Liver (tissue), 8 donors: ENCODE measurements at regions not wholly inside any gene's neighbourhood (a gene's known extent, or its start where the extent isn't known, plus 50 kb on each side); places are given as distances from the start of the nearest gene placed in this dataset.

Experiments
- DNase-seq: peaks from one replicate; pipeline ENCODE4 v3.0.0-alpha.2; 2017; ENCODE audit warnings: low spot score
- H3K27ac ChIP-seq, 2 donors: one replicate each; pipeline ENCODE4 v1.7.0; 2013; ENCODE audit warnings: inconsistent platforms in 2 of 2, low read length in 2 of 2, control low read depth in 1 of 2, low read depth in 1 of 2, mild to moderate bottlenecking in 1 of 2
- H3K27me3 ChIP-seq, 4 donors: one replicate each; pipeline versions ENCODE4 v1.6.1 to v1.7.0; 2013; ENCODE audit warnings: low read length in 3 of 4, inconsistent platforms in 1 of 4, mild to moderate bottlenecking in 1 of 4, moderate library complexity in 1 of 4; ENCODE audit not compliant: control insufficient read depth in 4 of 4, insufficient read depth in 4 of 4
- H3K36me3 ChIP-seq, 4 donors: one replicate each; pipeline versions ENCODE4 v1.6.1 to v1.7.0; 2013; ENCODE audit warnings: low read length in 3 of 4, mild to moderate bottlenecking in 3 of 4, low read depth in 1 of 4, moderate library complexity in 1 of 4; ENCODE audit not compliant: control insufficient read depth in 4 of 4, insufficient read depth in 3 of 4
- H3K4me1 ChIP-seq, 4 donors: one replicate each; pipeline versions ENCODE4 v1.6.1 to v1.7.0; 2013; ENCODE audit warnings: low read length in 3 of 4, mild to moderate bottlenecking in 3 of 4, moderate library complexity in 1 of 4; ENCODE audit not compliant: control insufficient read depth in 4 of 4, insufficient read depth in 4 of 4
- H3K4me3 ChIP-seq, 3 donors: one replicate each; pipeline versions ENCODE4 v1.6.1 to v1.7.0; 2013; ENCODE audit warnings: low read length in 3 of 3, control low read depth in 1 of 3, low read depth in 1 of 3, mild to moderate bottlenecking in 1 of 3
- H3K9ac ChIP-seq, 2 donors: one replicate each; pipeline ENCODE4 v1.7.0; 2013; ENCODE audit warnings: low read length in 2 of 2, mild to moderate bottlenecking in 2 of 2, moderate library complexity in 2 of 2, control low read depth in 1 of 2, low read depth in 1 of 2
- H3K9me3 ChIP-seq, 4 donors: one replicate each; pipeline versions ENCODE4 v1.6.1 to v1.7.0; 2013; ENCODE audit warnings: low read length in 3 of 4; ENCODE audit not compliant: control insufficient read depth in 4 of 4
- EGR1 ChIP-seq, 2 donors: IDR thresholded peaks; 2 replicates each; pipeline ENCODE4 v1.6.1; 2016 to 2018; ENCODE audit warnings: antibody characterized with exemption in 2 of 2, low read depth in 2 of 2
- FOXA1 ChIP-seq: IDR thresholded peaks from 2 replicates; pipeline ENCODE4 v1.6.1; 2016; ENCODE audit warnings: antibody characterized with exemption
- FOXA2 ChIP-seq: IDR thresholded peaks from 2 replicates; pipeline ENCODE4 v1.6.1; 2016; ENCODE audit warnings: antibody characterized with exemption
- GABPA ChIP-seq, 2 donors: IDR thresholded peaks in 1 of 2; conservative IDR thresholded peaks in 1 of 2; 2 replicates each; pipeline ENCODE4 v1.6.1; 2016; ENCODE audit warnings: antibody characterized with exemption in 2 of 2, mild to moderate bottlenecking in 1 of 2, moderate library complexity in 1 of 2
- HNF4A ChIP-seq, 2 donors: conservative IDR thresholded peaks; 2 replicates each; pipeline ENCODE4 v1.6.1; 2016; ENCODE audit warnings: antibody characterized with exemption in 2 of 2, mild to moderate bottlenecking in 2 of 2
- HNF4G ChIP-seq: IDR thresholded peaks from 2 replicates; pipeline ENCODE4 v1.6.1; 2016; ENCODE audit warnings: antibody characterized with exemption
- JUND ChIP-seq, 2 donors: IDR thresholded peaks; 2 replicates each; pipeline ENCODE4 v1.6.1; 2016; ENCODE audit warnings: antibody characterized with exemption in 2 of 2
- NR2F2 ChIP-seq: IDR thresholded peaks from 2 replicates; pipeline ENCODE4 v1.6.1; 2016; ENCODE audit warnings: antibody characterized with exemption
- RAD21 ChIP-seq, 2 donors: IDR thresholded peaks; 2 replicates each; pipeline ENCODE4 v1.6.1; 2016; ENCODE audit warnings: antibody characterized with exemption in 2 of 2, mild to moderate bottlenecking in 2 of 2
- RXRA ChIP-seq, 2 donors: IDR thresholded peaks; 2 replicates each; pipeline ENCODE4 v1.6.1; 2017 to 2018; ENCODE audit warnings: antibody characterized with exemption in 2 of 2, mild to moderate bottlenecking in 1 of 2
- SP1 ChIP-seq: IDR thresholded peaks from 2 replicates; pipeline ENCODE4 v1.6.1; 2018; ENCODE audit warnings: antibody characterized with exemption, mild to moderate bottlenecking
- TAF1 ChIP-seq: conservative IDR thresholded peaks from 2 replicates; pipeline ENCODE4 v1.6.1; 2016; ENCODE audit warnings: antibody characterized with exemption, mild to moderate bottlenecking
- YY1 ChIP-seq: IDR thresholded peaks from 2 replicates; pipeline ENCODE4 v1.6.1; 2016; ENCODE audit warnings: antibody characterized with exemption, mild to moderate bottlenecking
- WGBS: extraction: QIAGEN DNeasy Blood & Tissue Kit; methylation state at CpG from one replicate; pipeline ENCODE4 v1.1.7; 2013; 5-methylcytosine and 5-hydroxymethylcytosine counted together
- TF ChIP-seq, protein P1 (sequence below): IDR thresholded peaks from 2 replicates; pipeline ENCODE4 v1.6.1; 2016; ENCODE audit warnings: antibody characterized with exemption
- TF ChIP-seq, protein P2 (sequence below): IDR thresholded peaks from 2 replicates; pipeline ENCODE4 v1.6.1; 2016; ENCODE audit warnings: antibody characterized with exemption, mild to moderate bottlenecking
- TF ChIP-seq, protein P3 (sequence below): IDR thresholded peaks from 2 replicates; pipeline ENCODE4 v1.6.1; 2016; ENCODE audit warnings: antibody characterized with exemption
- TF ChIP-seq, protein P4 (sequence below): IDR thresholded peaks from 2 replicates; pipeline ENCODE4 v1.6.1; 2016; ENCODE audit warnings: antibody characterized with exemption
- TF ChIP-seq, protein P5 (sequence below): fragments of 150-350 bp; IDR thresholded peaks from 2 replicates; pipeline ENCODE4 v1.5.1; 2017; ENCODE audit warnings: improper control_type of control experiment, low read depth, low read length; ENCODE audit not compliant: missing input control
- donor health status: healthy.
- donor health status: healthy.
- donor health status: healthy.
- donor health status: healthy.
- donor health status: healthy.

DNA sequence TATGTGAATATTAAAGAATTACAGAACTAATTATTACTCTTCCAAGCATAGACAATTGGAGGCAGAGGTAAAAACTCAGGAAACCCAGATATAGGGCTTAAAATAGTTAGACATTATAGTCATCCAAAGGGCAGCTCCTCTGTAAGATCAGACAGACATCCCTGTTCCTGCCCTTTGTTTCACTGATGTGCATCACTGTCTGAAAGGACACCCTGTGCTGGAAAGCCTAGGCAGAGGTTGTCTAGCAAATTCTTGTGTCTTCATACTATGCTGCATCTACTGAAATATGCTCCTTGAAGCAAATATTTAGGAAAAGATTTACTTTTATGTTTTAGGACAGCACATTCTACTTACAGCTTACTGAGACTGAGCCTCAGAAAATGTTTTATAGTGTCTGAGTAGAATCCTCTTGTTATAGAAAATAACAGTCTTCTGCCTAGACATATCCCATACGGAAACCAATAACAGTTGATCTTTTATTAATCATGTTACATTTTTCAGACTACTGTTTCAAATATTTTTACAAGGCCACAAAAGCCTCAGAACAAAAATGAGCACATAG, 977.3 kb upstream of the CDH2 start:
- Histone ChIP-seq H3K4me3 (no peak overlapping the region), H3K9me3 (no peaks in the 10 kb centered on the region), H3K27me3 (no peaks in the 10 kb centered on the region), H3K9ac (no peak overlapping the region), H3K36me3 (no peaks in the 10 kb centered on the region), H3K4me1 (no peaks in the 10 kb centered on the region), H3K27ac (no peak overlapping the region)
- no peak for DNase-seq
- TF ChIP-seq EGR1 (IDR thresholded peaks at IDR 0.05; ENCODE audit: low read depth in 2 of 2) (no peak), JUND (IDR thresholded peaks at IDR 0.05) (no peak), HNF4A (conservative IDR thresholded peaks at IDR 0.05) (no peak), SP1 (no peak), YY1 (no peak), HNF4G (no peak), RXRA (IDR thresholded peaks at IDR 0.05) (no peak), RAD21 (IDR thresholded peaks at IDR 0.05) (no peak), FOXA2 (no peak), FOXA1 (no peak), GABPA (IDR thresholded peaks at IDR 0.05 in 1 of 2, conservative IDR thresholded peaks at IDR 0.05 in 1 of 2) (no peak), TAF1 (no peak), NR2F2 (no peak)
- TF ChIP-seq, protein P1, sequence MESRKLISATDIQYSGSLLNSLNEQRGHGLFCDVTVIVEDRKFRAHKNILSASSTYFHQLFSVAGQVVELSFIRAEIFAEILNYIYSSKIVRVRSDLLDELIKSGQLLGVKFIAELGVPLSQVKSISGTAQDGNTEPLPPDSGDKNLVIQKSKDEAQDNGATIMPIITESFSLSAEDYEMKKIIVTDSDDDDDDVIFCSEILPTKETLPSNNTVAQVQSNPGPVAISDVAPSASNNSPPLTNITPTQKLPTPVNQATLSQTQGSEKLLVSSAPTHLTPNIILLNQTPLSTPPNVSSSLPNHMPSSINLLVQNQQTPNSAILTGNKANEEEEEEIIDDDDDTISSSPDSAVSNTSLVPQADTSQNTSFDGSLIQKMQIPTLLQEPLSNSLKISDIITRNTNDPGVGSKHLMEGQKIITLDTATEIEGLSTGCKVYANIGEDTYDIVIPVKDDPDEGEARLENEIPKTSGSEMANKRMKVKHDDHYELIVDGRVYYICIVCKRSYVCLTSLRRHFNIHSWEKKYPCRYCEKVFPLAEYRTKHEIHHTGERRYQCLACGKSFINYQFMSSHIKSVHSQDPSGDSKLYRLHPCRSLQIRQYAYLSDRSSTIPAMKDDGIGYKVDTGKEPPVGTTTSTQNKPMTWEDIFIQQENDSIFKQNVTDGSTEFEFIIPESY: no peak
- TF ChIP-seq, protein P2, sequence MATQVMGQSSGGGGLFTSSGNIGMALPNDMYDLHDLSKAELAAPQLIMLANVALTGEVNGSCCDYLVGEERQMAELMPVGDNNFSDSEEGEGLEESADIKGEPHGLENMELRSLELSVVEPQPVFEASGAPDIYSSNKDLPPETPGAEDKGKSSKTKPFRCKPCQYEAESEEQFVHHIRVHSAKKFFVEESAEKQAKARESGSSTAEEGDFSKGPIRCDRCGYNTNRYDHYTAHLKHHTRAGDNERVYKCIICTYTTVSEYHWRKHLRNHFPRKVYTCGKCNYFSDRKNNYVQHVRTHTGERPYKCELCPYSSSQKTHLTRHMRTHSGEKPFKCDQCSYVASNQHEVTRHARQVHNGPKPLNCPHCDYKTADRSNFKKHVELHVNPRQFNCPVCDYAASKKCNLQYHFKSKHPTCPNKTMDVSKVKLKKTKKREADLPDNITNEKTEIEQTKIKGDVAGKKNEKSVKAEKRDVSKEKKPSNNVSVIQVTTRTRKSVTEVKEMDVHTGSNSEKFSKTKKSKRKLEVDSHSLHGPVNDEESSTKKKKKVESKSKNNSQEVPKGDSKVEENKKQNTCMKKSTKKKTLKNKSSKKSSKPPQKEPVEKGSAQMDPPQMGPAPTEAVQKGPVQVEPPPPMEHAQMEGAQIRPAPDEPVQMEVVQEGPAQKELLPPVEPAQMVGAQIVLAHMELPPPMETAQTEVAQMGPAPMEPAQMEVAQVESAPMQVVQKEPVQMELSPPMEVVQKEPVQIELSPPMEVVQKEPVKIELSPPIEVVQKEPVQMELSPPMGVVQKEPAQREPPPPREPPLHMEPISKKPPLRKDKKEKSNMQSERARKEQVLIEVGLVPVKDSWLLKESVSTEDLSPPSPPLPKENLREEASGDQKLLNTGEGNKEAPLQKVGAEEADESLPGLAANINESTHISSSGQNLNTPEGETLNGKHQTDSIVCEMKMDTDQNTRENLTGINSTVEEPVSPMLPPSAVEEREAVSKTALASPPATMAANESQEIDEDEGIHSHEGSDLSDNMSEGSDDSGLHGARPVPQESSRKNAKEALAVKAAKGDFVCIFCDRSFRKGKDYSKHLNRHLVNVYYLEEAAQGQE: no peak
- TF ChIP-seq, protein P3, sequence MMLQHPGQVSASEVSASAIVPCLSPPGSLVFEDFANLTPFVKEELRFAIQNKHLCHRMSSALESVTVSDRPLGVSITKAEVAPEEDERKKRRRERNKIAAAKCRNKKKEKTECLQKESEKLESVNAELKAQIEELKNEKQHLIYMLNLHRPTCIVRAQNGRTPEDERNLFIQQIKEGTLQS: no peak
- TF ChIP-seq, protein P4, sequence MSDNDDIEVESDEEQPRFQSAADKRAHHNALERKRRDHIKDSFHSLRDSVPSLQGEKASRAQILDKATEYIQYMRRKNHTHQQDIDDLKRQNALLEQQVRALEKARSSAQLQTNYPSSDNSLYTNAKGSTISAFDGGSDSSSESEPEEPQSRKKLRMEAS: no peak
- TF ChIP-seq, protein P5, sequence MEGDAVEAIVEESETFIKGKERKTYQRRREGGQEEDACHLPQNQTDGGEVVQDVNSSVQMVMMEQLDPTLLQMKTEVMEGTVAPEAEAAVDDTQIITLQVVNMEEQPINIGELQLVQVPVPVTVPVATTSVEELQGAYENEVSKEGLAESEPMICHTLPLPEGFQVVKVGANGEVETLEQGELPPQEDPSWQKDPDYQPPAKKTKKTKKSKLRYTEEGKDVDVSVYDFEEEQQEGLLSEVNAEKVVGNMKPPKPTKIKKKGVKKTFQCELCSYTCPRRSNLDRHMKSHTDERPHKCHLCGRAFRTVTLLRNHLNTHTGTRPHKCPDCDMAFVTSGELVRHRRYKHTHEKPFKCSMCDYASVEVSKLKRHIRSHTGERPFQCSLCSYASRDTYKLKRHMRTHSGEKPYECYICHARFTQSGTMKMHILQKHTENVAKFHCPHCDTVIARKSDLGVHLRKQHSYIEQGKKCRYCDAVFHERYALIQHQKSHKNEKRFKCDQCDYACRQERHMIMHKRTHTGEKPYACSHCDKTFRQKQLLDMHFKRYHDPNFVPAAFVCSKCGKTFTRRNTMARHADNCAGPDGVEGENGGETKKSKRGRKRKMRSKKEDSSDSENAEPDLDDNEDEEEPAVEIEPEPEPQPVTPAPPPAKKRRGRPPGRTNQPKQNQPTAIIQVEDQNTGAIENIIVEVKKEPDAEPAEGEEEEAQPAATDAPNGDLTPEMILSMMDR: no peak
- WGBS: 92% methylated on average over 1 of the region's 1 CpG
